ENCODE measurements at regions not wholly inside any gene's neighbourhood (a gene's known extent, or its start where the extent isn't known, plus 50 kb on each side); places are given as distances from the start of the nearest gene placed in this dataset.

DNA sequence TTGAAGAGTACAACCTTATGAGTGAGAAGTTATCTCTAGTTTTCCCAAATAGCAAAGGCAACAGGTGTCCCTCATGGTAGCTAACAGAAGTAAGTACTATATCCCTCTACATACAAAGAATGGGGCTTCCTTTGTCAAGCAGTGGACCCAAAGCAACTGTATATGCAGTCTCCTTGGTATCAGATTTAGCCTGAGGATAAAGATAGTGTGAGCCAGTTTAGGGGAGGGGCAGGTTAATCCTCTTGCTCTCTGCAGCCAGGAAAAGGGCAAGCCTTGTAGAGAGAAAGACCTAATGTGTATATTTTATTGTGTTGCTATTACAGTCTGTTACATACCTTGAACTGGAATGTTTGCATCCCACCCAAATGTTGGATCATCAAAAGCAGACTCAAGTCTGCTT, 117.9 kb upstream of the COL8A1 start (continued):
- TF ChIP-seq BACH1 (IDR thresholded peaks at IDR 0.05; ENCODE audit: borderline replicate concordance), result no peak
- no peak for TF ChIP-seq HCFC1 (IDR thresholded peaks at IDR 0.05; ENCODE audit: low read length)
- TF ChIP-seq CBFB (IDR thresholded peaks at IDR 0.05; ENCODE audit: low read depth), result no peak
- no peak for TF ChIP-seq POLR2AphosphoS2 (IDR thresholded peaks at IDR 0.05; ENCODE audit: low read depth, low read length)
- TF ChIP-seq JUNB (IDR thresholded peaks at IDR 0.05), result no peak
- no peak for TF ChIP-seq RFX5 (IDR thresholded peaks at IDR 0.05; ENCODE audit: low read depth, low read length)
- TF ChIP-seq CHD2 (IDR thresholded peaks at IDR 0.05; ENCODE audit: borderline replicate concordance, low read depth, low read length), result no peak
- TF ChIP-seq TAF1 (IDR thresholded peaks at IDR 0.05; ENCODE audit: borderline replicate concordance, low read depth, low read length), result no peak
- TF ChIP-seq, protein P1, sequence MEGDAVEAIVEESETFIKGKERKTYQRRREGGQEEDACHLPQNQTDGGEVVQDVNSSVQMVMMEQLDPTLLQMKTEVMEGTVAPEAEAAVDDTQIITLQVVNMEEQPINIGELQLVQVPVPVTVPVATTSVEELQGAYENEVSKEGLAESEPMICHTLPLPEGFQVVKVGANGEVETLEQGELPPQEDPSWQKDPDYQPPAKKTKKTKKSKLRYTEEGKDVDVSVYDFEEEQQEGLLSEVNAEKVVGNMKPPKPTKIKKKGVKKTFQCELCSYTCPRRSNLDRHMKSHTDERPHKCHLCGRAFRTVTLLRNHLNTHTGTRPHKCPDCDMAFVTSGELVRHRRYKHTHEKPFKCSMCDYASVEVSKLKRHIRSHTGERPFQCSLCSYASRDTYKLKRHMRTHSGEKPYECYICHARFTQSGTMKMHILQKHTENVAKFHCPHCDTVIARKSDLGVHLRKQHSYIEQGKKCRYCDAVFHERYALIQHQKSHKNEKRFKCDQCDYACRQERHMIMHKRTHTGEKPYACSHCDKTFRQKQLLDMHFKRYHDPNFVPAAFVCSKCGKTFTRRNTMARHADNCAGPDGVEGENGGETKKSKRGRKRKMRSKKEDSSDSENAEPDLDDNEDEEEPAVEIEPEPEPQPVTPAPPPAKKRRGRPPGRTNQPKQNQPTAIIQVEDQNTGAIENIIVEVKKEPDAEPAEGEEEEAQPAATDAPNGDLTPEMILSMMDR (IDR thresholded peaks at IDR 0.05 in 2 of 3, conservative IDR thresholded peaks at IDR 0.05 in 1 of 3; ENCODE audit: control insufficient read depth in 2 of 3, extremely low read depth in 1 of 3, insufficient read depth in 1 of 3, low read depth in 3 of 3, low read length in 3 of 3), result no peak
- no peak for TF ChIP-seq SP1 (IDR thresholded peaks at IDR 0.05; ENCODE audit: low read depth, low read length)
- TF ChIP-seq POLR2A (IDR thresholded peaks at IDR 0.05; ENCODE audit: low read depth, low read length), result no peak

DNA sequence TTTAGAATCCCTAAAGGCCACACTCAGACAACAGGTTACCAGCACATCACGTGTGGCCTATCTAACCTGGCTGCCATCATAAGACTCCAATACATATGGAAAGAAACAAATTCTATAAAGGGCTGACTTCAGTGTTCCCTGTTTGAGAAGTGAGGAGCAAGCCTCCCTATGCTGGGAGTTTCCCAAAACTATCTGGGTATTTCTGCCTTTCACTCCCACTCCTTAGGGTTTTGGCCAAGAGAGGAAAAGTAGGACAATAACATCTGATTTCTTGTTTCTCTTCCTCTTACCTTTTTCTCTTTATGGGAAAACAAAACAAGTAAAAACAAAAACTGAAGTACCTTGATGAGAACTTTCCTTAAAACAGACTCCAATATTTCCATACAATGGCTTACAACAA, 121.5 kb upstream of the COL8A1 start:
- ChIA-PET SMC1A (ENCODE audit: uncharacterized antibody, unreplicated experiment) (no interaction called here), POLR2A (no interaction called here), RAD21 (ENCODE audit: unreplicated experiment) (no interaction called here), CTCF (no interaction called here)
- no peaks in the 10 kb centered on the region for H3K36me3 ChIP-seq (ENCODE audit: control insufficient read depth in 2 of 2, insufficient read depth in 2 of 2, low read length in 1 of 2)
- ATAC-seq, result no peak; the same call in 2 of the 3 replicates
- no peak overlapping the region for H3K9ac ChIP-seq (ENCODE audit: control insufficient read depth, insufficient read depth, low read length)
- no peak overlapping the region for H3K27ac ChIP-seq (ENCODE audit: control insufficient read depth, insufficient read depth)
- H3K27me3 ChIP-seq (replicated peaks in 1 of 2; ENCODE audit: control insufficient read depth in 2 of 2, insufficient read depth in 2 of 2, low read length in 1 of 2), result no peaks in the 10 kb centered on the region
- H3K4me2 ChIP-seq (ENCODE audit: control insufficient read depth, insufficient read depth), result no peak overlapping the region
- intact Hi-C loops (cut with micrococcal nuclease; ENCODE audit: unreplicated experiment) (no loop called here), in situ Hi-C loops (cut with MboI) (no loop called here)
- no peaks in the 10 kb centered on the region for H3K4me1 ChIP-seq (ENCODE audit: control insufficient read depth, insufficient read depth, low read length)
- DNase-seq (ENCODE audit: low read depth, low spot score), result no peak
- TF ChIP-seq ZNF217 (IDR thresholded peaks at IDR 0.05) (no peak), SP1 (IDR thresholded peaks at IDR 0.05; ENCODE audit: low read depth, low read length) (no peak), BHLHE40 (IDR thresholded peaks at IDR 0.05; ENCODE audit: borderline replicate concordance in 1 of 2, low read depth in 2 of 2, low read length in 1 of 2) (no peak), HCFC1 (IDR thresholded peaks at IDR 0.05; ENCODE audit: low read length) (no peak), ESRRA (IDR thresholded peaks at IDR 0.05; ENCODE audit: low read length) (no peak)
- TF ChIP-seq, protein P2, sequence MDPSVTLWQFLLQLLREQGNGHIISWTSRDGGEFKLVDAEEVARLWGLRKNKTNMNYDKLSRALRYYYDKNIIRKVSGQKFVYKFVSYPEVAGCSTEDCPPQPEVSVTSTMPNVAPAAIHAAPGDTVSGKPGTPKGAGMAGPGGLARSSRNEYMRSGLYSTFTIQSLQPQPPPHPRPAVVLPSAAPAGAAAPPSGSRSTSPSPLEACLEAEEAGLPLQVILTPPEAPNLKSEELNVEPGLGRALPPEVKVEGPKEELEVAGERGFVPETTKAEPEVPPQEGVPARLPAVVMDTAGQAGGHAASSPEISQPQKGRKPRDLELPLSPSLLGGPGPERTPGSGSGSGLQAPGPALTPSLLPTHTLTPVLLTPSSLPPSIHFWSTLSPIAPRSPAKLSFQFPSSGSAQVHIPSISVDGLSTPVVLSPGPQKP (IDR thresholded peaks at IDR 0.05; ENCODE audit: low read depth, low read length), result no peak
- H3K79me2 ChIP-seq (ENCODE audit: control insufficient read depth, insufficient read depth, low read length), result no peaks in the 10 kb centered on the region
- no peaks in the 10 kb centered on the region for H3K9me3 ChIP-seq (replicated peaks; ENCODE audit: control insufficient read depth, insufficient read depth, low read length)
- no peak overlapping the region for H3K4me3 ChIP-seq
- no peak overlapping the region for H2AFZ ChIP-seq (ENCODE audit: control insufficient read depth, low read depth, low read length)
- 0% methylated on average over 1 of the region's 1 CpG for WGBS (ENCODE audit: insufficient coverage, insufficient replicate concordance, low lambda C conversion rate, missing lambda C conversion rate)
- no peaks in the 10 kb centered on the region for H4K20me1 ChIP-seq (ENCODE audit: control insufficient read depth, insufficient read depth)
- no peak for FAIRE-seq
- BruUV-seq (replicated peaks), result no TSS peak
